Endothelial cell of umbilical vein (primary cell): ENCODE measurements at regions not wholly inside any gene's neighbourhood (a gene's known extent, or its start where the extent isn't known, plus 50 kb on each side); places are given as distances from the start of the nearest gene placed in this dataset.

ENCODE experiments used
- BruUV-seq: library from RNA; stranded (reverse); fragments of 400-500 nt; replicated peaks from 2 replicates; lab custom pipeline; 2021; lab: Mats Ljungman, UMichigan
- CTCF ChIA-PET: fragments of 300-600, 350-600 bp; sonication (Branson Sonifier 250); formaldehyde crosslinking; loops from one replicate; lab custom pipeline; 2021; ENCODE audit warnings: antibody characterized with exemption, inconsistent platforms; lab: Charles Lee
- POLR2A ChIA-PET: fragments of 300-600, 350-600 bp; sonication (Branson Sonifier 250); formaldehyde crosslinking; loops from one replicate; lab custom pipeline; 2021; ENCODE audit warnings: antibody characterized with exemption, inconsistent platforms; lab: Charles Lee
- DNase-seq: peaks from one replicate; pipeline ENCODE4 v3.0.0-alpha.2; 2011; ENCODE audit warnings: low read depth, low spot score
- FAIRE-seq: peaks from 2 replicates; lab custom pipeline; 2011; peaks lifted over from hg19 to GRCh38; lab: Jason Lieb, UNC
- H2AFZ ChIP-seq: 2 replicates; pipeline ENCODE4 v1.6.0; 2012; ENCODE audit warnings: low read depth, low read length, control low read depth, inconsistent platforms
- H3K27ac ChIP-seq: 2 replicates; pipeline ENCODE4 v1.5.1; 2011; ENCODE audit warnings: low read depth, mild to moderate bottlenecking, control low read depth, low read length, moderate library complexity; ENCODE audit not compliant: insufficient read depth
- H3K27me3 ChIP-seq, 2 experiments: 2 replicates each; pipeline versions ENCODE4 v1.6.0 to v1.6.1; 2011; ENCODE audit warnings: low read length in 2 of 2, mixed read lengths in 1 of 2; ENCODE audit not compliant: control insufficient read depth in 2 of 2, insufficient read depth in 2 of 2
- H3K36me3 ChIP-seq, 2 experiments: 2 replicates in 1 of 2; 3 replicates in 1 of 2; pipeline ENCODE4 v1.5.1; 2011; ENCODE audit warnings: low read length in 2 of 2, mild to moderate bottlenecking in 1 of 2, moderate library complexity in 1 of 2; ENCODE audit not compliant: control insufficient read depth in 2 of 2, insufficient read depth in 2 of 2; ENCODE audit errors: extremely low read depth in 1 of 2
- H3K4me1 ChIP-seq: 3 replicates; pipeline ENCODE4 v1.5.1; 2011; ENCODE audit warnings: mild to moderate bottlenecking, low read length; ENCODE audit not compliant: control insufficient read depth, insufficient read depth; ENCODE audit errors: extremely low read depth
- H3K4me2 ChIP-seq: 2 replicates; pipeline ENCODE4 v1.6.1; 2011; ENCODE audit warnings: low read length, control low read depth, mixed read lengths; ENCODE audit not compliant: insufficient read depth
- H3K4me3 ChIP-seq, 3 experiments: fragments of 200-600 bp in 1 of 3; sonication (generic), shearing (Covaris generic) in 1 of 3; replicated peaks in 1 of 3; 2 replicates each; pipeline ENCODE4 v1.5.1; 2011 to 2016; ENCODE audit warnings: control low read depth in 3 of 3, low read length in 3 of 3, mild to moderate bottlenecking in 2 of 3, inconsistent platforms in 1 of 3, low read depth in 1 of 3, moderate library complexity in 1 of 3; ENCODE audit not compliant: insufficient read depth in 1 of 3
- H3K79me2 ChIP-seq: 2 replicates; pipeline ENCODE4 v1.6.0; 2012; ENCODE audit warnings: low read length, inconsistent platforms; ENCODE audit not compliant: control insufficient read depth, insufficient read depth
- H3K9ac ChIP-seq: replicated peaks from 2 replicates; pipeline ENCODE3; 2011; ENCODE audit warnings: low read length, control low read depth; ENCODE audit not compliant: insufficient read depth; ENCODE audit errors: extremely low read depth
- H3K9me1 ChIP-seq: replicated peaks from 3 replicates; pipeline ENCODE4 v1.6.0; 2011; ENCODE audit warnings: mild to moderate bottlenecking, low read length; ENCODE audit not compliant: control insufficient read depth, insufficient read depth; ENCODE audit errors: extremely low read depth
- H3K9me3 ChIP-seq: replicated peaks from 2 replicates; pipeline ENCODE4 v1.5.1; 2012; ENCODE audit warnings: low read length, inconsistent platforms; ENCODE audit not compliant: control insufficient read depth, insufficient read depth
- H4K20me1 ChIP-seq: replicated peaks from 2 replicates; pipeline ENCODE3; 2011; ENCODE audit warnings: mild to moderate bottlenecking, low read length; ENCODE audit not compliant: control insufficient read depth, insufficient read depth; ENCODE audit errors: extremely low read depth
- EZH2 ChIP-seq: IDR thresholded peaks from 2 replicates; pipeline ENCODE4 v1.6.1; 2012; ENCODE audit warnings: borderline replicate concordance, low read depth, mild to moderate bottlenecking, moderate library complexity, low read length, inconsistent platforms; ENCODE audit not compliant: severe bottlenecking
- FOS ChIP-seq: IDR thresholded peaks from 2 replicates; pipeline ENCODE4 v1.6.1; 2011; ENCODE audit warnings: mild to moderate bottlenecking, low read length, moderate library complexity, borderline replicate concordance; ENCODE audit not compliant: insufficient read depth
- GATA2 ChIP-seq: IDR thresholded peaks from 2 replicates; pipeline ENCODE4 v1.7.0; 2011; ENCODE audit warnings: low read depth, mild to moderate bottlenecking, moderate library complexity, mixed read lengths, low read length; ENCODE audit not compliant: insufficient read length, insufficient read depth
- JUN ChIP-seq: IDR thresholded peaks from 2 replicates; pipeline ENCODE4 v1.6.1; 2011; ENCODE audit warnings: borderline replicate concordance, low read depth; ENCODE audit not compliant: insufficient read length, insufficient read depth
- MYC ChIP-seq: IDR thresholded peaks from one replicate; pipeline ENCODE4 v1.6.1; 2011; ENCODE audit warnings: mild to moderate bottlenecking, low read depth, low read length
- POLR2A ChIP-seq: IDR thresholded peaks from 2 replicates; pipeline ENCODE4 v1.6.1; 2012; ENCODE audit warnings: low read depth, mild to moderate bottlenecking, control low read depth, low read length
- POLR2AphosphoS5 ChIP-seq: IDR thresholded peaks from 2 replicates; pipeline ENCODE4 v1.6.1; 2012; ENCODE audit warnings: low read depth, mild to moderate bottlenecking, control low read depth, low read length, moderate library complexity; ENCODE audit not compliant: insufficient read depth
- dilution Hi-C: fragments of 300-500 bp; cut with MboI; formaldehyde crosslinking; loops from one replicate; pipeline ENCODE4 v1.15.0; 2019; ENCODE audit warnings: low sequenced_read_pairs; ENCODE audit not compliant: extremely low pct_ligation_motif_present
- intact Hi-C: fragments of 100-400 bp; cut with micrococcal nuclease; formaldehyde crosslinking; loops from one replicate; pipeline ENCODE4 v1.10.0; 2022
- TF ChIP-seq, protein P1 (sequence below), 2 donors: IDR thresholded peaks; 1 replicate in 1 of 2; 2 replicates in 1 of 2; pipeline ENCODE4 v1.5.1; 2011; ENCODE audit warnings: low read length in 2 of 2, mild to moderate bottlenecking in 2 of 2, moderate library complexity in 2 of 2, control low read depth in 1 of 2, inconsistent platforms in 1 of 2, low read depth in 1 of 2; ENCODE audit not compliant: insufficient read depth in 1 of 2; ENCODE audit errors: extremely low read depth in 1 of 2
- TF ChIP-seq, protein P2 (sequence below): IDR thresholded peaks from 2 replicates; pipeline ENCODE4 v1.6.1; 2011; ENCODE audit not compliant: insufficient read depth, insufficient read length

DNA sequence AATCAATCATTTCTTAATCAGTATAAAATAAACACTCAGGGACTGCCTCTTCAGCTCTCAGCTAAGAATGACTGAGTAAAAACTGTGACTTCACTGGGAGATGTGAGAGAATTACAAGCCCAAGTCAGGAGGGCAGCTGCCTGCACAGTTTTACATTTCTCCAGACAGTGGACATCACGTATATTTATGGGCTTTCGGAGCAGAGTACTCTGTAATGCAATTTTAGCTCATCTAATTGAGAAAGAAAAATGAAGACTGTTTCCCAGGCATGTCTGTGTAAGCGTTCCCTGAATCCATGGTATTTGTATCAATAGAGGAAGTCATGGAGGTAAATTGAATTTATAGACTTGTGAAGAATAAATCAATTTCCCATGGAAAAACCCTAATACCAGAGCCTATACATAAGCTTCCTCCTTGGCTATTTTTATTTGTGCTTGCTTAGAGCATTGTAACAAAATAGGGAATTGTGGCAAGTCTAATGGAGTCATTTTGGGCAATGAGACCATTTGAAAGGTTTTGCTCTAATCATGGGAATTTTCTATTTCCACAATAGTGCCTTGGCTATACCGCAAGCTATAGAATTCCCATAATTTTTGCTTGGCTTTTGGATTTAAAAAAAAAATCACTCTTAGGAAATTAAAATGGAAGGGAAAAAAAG lies 87.2 kb downstream of the SLC5A7 start:
- DNase-seq (no peak), FAIRE-seq (no peak)
- BruUV-seq = no TSS peak
- H3K9ac ChIP-seq = no peak overlapping the region
- H3K4me1 ChIP-seq = no peaks in the 10 kb centered on the region
- no peaks in the 10 kb centered on the region for H3K9me1 ChIP-seq
- TF ChIP-seq, protein P1, sequence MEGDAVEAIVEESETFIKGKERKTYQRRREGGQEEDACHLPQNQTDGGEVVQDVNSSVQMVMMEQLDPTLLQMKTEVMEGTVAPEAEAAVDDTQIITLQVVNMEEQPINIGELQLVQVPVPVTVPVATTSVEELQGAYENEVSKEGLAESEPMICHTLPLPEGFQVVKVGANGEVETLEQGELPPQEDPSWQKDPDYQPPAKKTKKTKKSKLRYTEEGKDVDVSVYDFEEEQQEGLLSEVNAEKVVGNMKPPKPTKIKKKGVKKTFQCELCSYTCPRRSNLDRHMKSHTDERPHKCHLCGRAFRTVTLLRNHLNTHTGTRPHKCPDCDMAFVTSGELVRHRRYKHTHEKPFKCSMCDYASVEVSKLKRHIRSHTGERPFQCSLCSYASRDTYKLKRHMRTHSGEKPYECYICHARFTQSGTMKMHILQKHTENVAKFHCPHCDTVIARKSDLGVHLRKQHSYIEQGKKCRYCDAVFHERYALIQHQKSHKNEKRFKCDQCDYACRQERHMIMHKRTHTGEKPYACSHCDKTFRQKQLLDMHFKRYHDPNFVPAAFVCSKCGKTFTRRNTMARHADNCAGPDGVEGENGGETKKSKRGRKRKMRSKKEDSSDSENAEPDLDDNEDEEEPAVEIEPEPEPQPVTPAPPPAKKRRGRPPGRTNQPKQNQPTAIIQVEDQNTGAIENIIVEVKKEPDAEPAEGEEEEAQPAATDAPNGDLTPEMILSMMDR (IDR thresholded peaks at IDR 0.05; ENCODE audit: extremely low read depth in 1 of 2, insufficient read depth in 1 of 2, low read depth in 1 of 2, low read length in 2 of 2) = no peak
- TF ChIP-seq POLR2A (no peak), FOS (no peak), POLR2AphosphoS5 (no peak), GATA2 (no peak), MYC (no peak), JUN (no peak), EZH2 (no peak)
- TF ChIP-seq, protein P2, sequence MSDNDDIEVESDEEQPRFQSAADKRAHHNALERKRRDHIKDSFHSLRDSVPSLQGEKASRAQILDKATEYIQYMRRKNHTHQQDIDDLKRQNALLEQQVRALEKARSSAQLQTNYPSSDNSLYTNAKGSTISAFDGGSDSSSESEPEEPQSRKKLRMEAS = no peak
- H3K4me2 ChIP-seq = no peak overlapping the region
- dilution Hi-C loops (no loop called here), intact Hi-C loops (no loop called here)
- no peaks in the 10 kb centered on the region for H4K20me1 ChIP-seq
- peaks cover 2% of the 10 kb centered on the region for H3K9me3 ChIP-seq
- CTCF ChIA-PET = no interaction called here
- no peak overlapping the region for H2AFZ ChIP-seq
- H3K36me3 ChIP-seq = no peaks in the 10 kb centered on the region
- H3K27ac ChIP-seq = no peak overlapping the region
- H3K79me2 ChIP-seq = no peaks in the 10 kb centered on the region
- H3K4me3 ChIP-seq = no peak overlapping the region
- POLR2A ChIA-PET = no interaction called here
- H3K27me3 ChIP-seq = no peaks in the 10 kb centered on the region
